Stimulated activated naive CD8-positive, alpha-beta T cell treated with anti-CD3 and anti-CD28 coated beads, Interleukin-15, Interleukin-2, amounts not matched to agents 100 U/mL and 50 U/mL, for 24 hours (primary cell): ENCODE measurements at regions not wholly inside any gene's neighbourhood (a gene's known extent, or its start where the extent isn't known, plus 50 kb on each side); places are given as distances from the start of the nearest gene placed in this dataset.
"Not testable (repeated sequence)": the region's sequence is repeated elsewhere in the genome, so short reads cannot be mapped to it uniquely, and the experiment has no call there.

Experiments used
- ATAC-seq: fragments of 150-1000 bp; cut with Tn5 transposase; one replicate; pipeline ENCODE4 v1.10.0; 2021
- DNase-seq: peaks from one replicate; pipeline ENCODE4 v3.0.0; 2021

DNA sequence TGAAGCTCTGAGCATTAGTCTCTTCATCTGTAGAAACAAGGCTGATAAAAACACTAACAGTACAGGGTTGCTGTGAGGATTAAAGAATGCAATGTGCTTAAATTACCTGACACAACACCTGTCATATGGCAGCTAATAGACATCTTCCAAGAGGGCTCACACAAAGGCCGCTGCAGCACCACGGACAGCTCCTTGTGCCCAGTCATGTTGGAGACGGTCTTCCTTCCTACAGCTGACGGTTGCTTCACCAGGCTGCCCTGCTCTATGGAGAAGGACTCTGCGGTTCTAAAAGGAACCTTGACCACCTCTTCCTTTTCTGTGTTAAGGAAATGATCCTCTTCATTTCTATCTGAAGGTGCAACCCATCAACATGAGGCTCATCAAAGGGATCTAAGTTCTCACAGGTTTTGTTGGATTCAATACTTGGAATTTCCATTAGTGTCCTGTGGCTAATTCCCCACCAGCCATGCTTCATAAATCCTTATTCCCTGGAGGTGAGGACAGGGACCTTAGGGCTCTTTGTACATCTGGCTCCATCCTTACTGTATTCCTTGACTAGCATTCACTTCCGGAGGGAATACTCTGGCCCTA, 138.9 kb upstream of the CES5A start:
- DNase-seq (peak; percentile 57), ATAC-seq (no peak)

DNA sequence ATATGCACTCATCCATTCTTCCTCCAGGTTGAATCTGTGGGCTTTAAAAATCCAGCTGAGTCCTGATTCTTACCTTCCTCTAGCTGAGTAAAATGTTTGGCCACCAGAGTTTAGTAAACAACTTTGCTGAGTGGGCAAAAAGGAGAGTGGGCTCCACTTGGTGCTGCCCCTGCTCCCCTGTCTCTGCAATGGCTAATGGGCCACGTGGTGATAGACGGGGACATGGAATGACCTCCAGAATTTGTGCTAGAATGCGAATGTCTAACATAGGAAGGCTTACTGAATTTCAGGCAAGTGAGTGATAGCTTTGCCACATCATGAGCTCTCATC, 137.3 kb upstream of the CES5A start:
- no peak for ATAC-seq
- DNase-seq = no peak

DNA sequence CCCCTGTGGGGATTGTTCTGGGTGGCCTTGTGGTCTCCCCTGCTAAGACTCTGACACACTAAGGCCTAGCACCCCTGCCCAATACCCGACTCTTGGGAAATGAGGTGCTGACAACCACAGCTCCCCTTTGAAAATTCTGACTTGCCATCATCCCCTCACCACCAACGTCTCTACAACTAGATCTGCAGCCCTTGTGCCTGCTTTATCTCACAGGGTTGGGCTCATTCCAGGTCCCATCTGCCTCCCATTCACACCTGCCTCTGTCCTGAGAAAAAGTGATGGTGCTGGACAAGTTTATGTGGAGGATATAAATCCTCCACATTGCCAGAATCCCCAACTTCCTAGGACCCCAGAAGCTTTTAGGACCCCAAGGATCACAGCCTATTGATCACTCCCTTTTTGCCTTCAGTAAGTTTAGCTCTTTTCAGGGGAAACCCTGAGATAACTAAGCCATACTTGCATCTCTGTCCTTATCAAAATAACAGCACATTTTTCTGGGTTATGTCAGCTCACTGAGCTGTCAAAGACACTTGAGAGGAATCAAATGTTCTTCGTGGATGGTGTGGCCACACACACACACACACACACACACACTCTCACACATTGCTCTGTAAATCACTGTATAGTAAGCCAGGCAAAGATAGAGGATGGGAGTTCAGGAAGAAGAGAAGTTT, 136.8 kb upstream of the CES5A start:
- no peak for DNase-seq
- ATAC-seq = no peak

DNA sequence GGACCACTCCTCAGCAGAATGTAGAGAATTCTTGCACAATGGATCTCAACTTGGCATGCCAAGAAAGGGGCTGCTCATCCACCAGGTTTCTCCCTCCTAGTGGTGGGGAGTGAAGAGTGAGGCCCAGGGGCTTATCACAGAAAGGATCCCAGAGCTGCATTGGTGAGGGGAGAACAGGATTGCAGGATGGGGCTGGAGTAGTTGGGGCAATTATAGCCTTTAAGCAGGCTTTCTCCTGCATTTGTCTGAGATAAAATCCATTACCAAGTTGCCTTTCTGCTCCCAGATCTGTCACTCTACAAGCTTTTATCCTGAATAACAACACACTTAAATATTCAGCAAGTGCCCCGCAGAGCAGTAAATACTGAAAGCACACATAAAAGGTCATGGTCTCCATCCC, 130.8 kb upstream of the CES5A start:
- ATAC-seq = no peak
- DNase-seq = no peak

DNA sequence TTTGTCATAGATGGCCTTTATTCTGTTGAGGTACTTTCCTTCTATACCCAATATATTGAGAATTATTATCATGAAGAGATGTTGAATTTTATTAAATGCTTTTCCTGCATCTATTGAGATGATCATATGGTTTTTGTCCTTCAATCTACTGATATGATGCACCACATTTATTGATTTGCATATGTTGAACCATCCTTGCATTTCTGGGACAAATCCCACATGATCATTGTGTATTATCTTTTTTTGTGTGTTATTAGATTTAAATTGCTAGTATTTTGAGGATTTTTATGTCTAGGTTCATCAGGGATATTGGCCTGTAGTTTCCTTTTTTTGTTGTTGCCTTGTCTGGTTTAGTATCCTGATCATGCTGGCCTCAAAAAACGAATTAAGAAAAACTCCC, 124.5 kb upstream of the CES5A start:
- ATAC-seq = no peak
- DNase-seq = no peak

DNA sequence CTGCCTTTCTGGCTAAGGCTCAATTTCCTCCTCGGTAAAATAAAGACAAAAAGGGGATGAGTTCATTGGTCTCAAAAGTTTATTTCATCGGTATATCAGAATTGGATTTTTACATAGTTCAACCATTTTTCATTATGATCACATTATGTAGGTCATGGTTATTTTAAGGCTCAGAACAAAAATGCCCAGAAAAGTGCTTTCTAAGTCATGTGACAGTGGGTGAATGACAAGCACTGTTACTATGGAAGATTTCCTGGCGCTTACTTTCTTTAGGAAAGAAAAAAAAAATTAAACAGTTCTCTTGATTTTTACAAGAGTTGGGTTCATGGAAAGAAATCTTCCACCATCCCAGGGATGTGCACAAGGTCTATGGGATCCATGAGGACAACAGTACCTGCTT, 117.9 kb upstream of the CES5A start:
- DNase-seq = no peak

DNA sequence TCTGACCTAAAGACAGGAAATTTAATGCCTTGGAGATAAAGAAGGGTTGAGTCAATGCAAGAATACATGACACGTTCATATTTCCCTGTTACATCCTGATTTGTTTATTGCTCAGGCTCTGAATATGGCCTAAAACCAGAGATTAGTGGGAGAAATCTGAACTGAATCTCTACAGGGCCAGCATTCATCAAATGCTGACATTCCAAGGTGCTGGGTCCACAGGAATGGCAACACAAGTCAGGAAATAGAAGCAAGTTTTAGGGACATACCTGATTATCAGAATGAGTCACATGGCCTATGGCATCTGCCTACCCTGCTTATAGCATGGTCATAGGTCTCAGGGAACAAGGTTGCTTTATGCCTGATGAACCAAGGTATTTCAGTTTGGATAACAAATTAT, 117.4 kb upstream of the CES5A start:
- no peak for DNase-seq
- ATAC-seq = no peak

More for the DNA sequence above, 117.9 kb upstream of the CES5A start:
- no peak for ATAC-seq

DNA sequence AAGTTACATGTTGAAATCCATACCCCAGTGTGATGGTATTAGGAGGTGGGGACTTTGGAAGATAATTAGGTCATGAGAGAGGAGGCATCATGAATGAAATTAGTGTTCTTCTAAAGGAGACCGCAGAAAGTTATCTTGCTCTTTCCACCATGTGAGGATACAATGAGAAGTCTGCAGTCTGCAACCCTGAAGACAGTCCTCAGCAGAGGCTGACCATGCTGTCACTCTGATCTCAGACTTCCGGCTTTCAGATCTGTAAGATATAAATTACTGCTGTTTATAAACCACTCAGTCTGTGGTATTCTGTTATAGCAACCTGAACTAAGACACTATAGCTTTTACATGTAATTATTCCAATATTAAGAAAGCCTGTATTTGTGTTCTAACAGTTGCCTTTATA, 116.7 kb upstream of the CES5A start:
- DNase-seq (no peak), ATAC-seq (no peak)

DNA sequence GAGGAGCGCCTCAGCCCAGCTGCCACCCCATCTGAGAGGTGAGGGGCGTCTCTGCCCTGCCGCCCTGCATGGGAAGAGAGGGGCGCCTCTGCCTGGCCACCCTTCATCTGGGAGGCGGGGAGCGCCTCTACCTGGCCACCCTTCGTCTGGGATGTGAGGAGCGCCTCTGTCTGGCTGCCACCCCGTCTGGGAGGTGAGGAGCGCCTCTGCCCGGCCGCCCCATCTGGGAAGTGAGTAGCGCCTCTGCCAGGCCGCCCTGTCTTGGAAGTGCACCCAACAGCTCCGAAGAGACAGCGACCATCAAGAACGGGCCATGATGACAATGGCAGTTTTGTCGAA, 114.4 kb upstream of the CES5A start:
- no peak for ATAC-seq
- DNase-seq = no peak

DNA sequence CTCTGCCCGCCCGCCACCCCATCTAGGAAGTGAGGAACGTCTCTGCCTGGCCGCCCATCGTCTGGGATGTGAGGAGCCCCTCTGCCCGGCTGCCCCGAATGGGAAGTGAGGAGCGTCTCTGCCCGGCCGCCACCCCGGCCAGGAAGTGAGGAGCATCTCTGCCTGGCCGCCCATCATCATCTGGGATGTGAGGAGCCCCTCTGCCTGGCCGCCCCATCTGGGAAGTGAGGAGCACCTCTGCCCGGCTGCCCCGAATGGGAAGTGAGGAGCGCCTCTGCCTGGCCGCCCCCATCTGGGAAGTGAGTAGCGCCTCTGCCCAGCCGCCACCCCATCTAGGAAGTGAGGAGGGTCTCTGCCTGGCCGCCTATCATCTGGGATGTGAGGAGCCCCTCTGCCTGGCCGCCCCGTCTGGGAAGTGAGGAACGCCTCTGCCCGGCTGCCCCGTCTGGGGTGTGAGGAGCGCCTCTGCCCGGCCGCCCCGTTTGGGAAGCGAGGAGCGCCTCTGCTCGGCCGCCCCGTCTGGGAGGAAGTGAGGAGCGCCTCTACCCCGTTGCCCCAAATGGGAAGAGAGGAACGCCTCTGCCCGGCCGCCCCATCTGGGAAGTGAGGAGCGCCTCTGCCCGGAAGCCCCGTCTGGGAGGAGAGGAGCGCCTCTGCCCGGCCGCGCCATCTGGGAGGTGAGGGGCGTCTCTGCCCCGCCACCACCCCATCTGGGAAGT, 113.8 kb upstream of the CES5A start:
- not testable (repeated sequence) for DNase-seq, ATAC-seq

DNA sequence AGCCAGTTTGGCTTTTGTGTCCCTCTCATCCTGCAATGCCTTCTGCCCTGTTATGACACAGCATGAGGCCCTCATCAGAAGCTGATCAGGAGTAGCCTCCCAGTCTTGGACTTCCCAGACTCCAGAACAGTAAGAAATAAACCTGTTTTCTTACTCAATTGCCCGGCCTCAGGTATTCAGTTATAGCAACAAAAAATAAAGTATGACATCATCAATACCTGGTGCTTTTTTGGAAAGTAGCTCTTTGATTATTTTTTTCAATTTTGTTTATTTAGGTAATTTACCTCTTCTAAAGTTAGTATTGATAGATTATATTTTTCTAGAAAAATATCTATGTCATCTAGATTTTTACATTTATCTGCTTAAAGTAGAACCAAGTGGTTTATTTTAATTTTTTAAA, 112.8 kb upstream of the CES5A start:
- DNase-seq (no peak), ATAC-seq (no peak)

DNA sequence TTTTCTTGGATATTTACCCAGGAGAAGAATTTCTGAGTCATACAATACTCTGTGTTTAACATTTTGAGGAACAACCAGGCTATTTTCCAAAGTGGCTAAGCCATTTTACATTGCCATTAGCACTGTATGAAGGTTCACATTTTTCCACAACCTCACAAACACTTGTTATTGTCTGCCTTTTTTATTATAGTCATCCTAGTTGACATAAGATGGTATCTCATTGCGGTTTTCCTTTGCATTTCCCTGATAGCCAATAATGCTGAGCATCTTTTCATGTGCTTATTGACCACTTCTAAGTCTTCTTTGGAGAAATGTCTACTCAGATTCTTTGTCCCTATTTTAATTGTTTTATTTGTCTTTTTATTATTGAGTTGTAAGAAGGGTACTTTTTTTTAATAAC, 107.4 kb upstream of the CES5A start:
- DNase-seq (no peak), ATAC-seq (no peak)

DNA sequence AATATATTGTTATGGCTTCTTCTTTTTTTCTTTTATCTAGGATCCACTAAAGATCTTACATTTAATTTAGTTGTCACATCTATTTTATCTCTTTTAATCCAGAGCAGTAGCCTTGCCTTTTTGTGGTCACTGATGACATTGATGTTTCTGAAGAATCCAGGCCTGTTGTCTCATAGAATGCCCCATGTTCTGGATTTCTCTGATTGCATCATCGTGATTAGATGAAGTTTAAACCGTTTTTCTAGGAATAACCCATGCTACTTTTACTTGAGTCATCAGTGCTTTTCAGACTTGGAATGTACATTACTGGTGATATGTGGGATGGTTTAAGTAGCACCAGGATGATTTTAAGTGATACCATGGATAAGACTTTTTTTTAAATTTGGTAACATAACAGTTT, 106.4 kb upstream of the CES5A start:
- no peak for DNase-seq
- no peak for ATAC-seq

DNA sequence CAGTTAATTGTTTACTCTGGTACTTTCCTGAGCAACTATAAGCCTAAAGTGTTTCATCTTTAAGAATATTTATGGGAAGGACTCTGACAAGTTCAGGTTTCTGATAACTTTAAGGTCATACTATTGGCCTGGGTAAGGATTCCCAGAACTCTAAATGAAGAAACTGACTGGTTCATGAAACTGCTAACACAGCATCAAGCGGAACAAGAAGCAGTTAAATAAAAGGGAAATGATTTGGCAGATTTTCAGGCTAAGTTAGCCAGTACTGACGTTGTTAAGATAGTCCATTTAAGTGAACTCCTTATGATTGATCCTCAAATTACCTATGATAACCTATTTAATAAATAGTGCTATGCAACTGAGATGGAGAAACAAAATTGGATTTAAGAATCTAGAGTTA, 101.6 kb upstream of the CES5A start:
- DNase-seq = no peak
- no peak for ATAC-seq

DNA sequence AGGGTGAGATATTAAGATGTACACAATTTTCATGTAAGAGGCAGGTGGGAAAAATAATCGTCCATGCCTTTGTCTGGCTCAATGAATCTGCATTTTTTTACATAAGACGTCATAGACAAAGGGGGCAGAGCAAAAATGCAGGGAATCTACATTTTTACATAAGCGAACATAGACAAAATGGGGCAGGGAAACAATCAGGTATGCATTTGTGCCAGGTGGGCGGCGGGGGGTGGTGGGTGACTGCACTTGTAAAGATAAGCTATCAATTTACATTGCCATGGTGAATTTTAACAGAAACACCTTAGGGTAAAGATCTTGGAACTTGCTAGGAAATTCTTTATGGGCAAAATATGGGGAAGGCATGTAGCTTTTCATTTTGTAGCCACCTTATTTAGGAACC, 96.3 kb upstream of the CES5A start:
- DNase-seq (no peak), ATAC-seq (no peak)

DNA sequence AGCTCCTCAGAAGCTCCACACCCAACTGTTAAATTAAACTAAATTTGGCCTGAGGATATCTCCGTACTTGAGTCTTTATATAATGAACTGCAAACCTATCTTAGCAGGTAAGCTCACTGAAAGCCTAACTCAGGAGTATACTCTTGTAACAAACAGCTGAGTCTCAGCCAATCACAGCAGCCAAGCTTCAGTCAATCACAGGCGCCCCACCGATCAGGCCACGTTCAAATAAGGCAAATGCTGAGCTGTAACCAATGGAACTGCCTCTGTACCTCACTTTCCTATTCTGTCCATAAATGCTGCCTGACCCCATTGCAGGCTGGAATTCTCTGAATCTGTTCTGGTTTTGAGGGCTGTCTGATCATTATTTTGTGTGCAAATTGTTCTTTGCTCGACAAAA, 93.0 kb upstream of the CES5A start:
- DNase-seq (no peak), ATAC-seq (no peak)

DNA sequence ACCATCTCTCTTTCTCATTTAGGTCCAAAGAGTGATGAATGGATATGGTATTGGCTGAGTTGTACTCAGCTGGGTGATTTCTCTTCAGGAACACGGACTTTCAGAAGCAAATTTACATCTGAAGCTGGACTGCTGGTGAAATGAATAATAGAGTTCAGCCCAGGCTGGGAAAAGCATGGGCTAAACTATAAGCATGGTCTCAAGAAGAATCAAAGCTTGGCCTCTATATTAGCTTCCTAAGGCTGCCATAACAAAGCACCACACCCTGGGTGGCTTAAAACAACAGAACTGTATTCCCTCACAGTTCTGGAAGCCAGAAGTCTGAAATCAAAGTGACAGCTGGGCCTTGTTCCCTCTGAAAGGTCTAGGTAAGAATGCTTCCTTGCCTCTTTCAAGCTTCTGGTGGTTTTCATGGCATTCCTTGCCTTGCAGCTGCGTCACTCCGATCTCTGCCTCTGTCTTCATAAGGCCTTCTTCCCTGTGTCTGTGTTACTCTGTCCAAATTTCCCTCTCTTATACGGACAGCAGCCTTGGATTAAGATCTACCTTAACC, 89.8 kb upstream of the CES5A start:
- no peak for ATAC-seq
- no peak for DNase-seq

DNA sequence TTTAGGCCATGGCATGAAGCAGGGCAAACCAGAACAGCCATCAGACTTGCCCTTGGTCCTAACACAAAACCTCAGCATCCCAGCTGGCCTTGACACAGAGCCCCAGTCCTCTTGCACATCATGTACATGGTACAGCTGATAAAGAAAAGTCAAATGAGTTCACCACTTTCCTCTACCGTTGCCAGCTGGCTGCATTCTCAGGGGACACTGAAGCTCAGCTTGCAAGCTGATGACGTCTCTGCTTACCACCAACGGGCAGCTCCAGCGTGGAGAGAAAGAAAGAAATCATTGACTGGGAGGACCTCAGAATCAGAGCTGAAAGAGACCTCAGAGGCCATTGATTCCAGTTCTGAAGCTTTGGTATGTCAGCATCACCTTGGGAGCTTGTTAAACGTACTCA, 80.7 kb upstream of the CES5A start:
- DNase-seq (no peak), ATAC-seq (no peak)

DNA sequence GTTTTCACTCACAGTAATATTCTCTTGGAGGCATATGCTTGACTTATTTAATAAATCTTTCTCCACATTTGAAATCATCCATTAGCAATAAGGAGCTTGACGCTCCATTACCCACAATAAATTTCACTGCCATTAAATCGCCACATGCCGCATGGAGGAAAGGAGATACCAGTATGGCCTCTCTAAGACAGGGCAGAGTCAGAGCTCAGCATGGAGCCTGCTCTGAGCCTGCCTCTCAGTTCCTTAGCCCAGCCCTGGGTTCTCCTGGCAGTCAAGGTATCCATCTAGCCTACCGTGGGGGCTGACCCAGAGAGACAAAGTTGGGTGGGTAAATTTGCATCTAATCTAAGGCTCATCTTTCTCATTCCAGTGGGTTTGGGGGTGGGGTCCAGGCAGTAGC, 80.3 kb upstream of the CES5A start:
- ATAC-seq (no peak), DNase-seq (no peak)

DNA sequence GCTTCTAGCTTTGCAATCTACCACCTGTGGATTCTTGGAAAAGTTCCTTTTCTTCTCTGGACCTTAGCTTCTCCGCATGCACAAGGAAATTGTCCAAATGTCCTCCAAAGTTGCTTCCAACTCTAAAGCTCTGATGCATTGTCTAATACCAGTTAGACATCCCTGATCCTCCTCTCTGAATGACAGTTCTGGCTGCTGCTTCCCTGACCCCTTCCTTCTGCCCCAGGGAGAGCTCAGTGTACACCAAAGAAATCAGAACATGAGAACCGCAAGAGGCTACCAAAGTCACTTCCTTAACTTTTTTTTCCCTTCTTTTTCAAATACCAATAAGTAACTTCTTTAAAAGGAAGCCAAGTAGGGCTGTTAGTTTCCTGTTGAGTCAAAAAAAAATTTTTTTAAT, 79.7 kb upstream of the CES5A start:
- no peak for DNase-seq
- no peak for ATAC-seq

DNA sequence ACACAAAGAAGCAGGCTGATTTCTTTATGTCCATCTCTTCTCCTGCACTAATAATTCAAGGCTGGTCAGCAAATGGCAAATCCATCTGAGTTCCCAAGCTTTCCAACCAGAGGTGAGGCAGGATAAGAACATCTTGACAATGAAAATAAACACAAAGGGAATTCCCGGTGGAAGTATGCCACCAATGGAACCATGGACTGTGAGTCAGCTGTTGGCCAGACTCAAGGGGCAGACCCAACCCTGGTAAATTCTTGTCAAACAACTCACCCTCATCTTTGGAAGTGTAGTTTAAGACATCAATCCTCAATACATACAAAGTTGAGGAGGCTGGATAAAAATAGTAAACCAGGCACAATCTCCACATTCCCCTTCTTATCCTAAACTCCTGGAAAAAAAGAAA, 74.3 kb upstream of the CES5A start:
- ATAC-seq (no peak), DNase-seq (no peak)

DNA sequence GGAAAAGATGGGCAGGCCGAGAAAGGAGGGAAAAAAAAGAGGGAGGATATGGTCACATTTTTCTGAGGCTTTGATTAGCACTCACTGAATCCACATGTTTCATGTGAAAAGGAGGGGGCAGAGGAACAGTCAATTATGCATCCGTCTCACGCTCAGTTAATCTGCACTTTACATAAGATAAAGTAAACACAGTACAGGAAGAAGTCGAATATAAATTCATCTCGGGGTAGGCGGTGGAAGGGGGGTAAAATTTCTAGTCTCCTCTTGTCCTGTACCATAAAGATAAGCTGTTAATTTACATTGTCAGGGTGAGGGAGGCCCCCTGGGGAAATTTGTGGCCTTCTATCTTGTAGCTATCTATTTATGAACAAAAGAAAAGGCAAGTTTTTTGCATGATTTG, 73.1 kb upstream of the CES5A start:
- ATAC-seq (no peak), DNase-seq (no peak)

DNA sequence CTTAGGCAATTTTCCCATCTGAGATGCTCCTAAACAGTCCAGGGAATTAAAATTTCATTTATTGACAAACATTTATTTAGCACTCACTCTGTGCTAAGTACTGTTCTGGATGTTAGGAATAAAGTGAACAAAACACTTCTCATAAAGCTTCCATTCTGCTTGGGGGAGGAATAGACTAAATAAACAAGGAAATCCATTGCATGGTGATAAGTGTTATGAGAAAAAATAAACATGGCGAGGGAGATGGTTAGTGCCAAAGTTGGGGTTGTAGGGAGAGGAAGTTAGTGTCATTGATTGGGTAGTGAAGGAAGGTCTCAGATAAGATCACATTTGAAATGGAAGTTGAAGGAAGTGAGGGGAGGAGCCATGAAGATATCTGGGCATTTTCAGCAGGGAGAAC, 72.2 kb upstream of the CES5A start:
- ATAC-seq = no peak
- no peak for DNase-seq

DNA sequence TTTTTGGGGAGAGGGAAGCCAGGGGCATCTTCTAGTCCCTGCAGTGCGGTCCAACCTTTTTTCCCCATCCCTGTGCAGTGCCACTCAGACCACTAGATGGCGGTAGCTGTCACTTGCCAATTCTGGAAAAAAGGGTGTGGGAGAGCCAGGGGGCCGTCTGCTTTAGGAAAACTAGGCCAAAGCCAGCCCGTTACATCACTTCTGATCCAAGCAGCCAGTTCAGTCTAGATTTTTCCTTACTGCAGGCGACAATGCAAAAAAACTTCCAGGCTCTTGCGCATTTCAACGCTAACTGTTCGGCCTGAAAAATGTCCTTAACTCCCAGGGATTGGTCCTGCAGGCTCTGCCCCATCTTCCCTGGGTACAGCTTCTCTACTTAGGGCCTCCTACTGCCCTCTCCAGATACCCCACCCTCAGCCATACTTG, 69.2 kb upstream of the CES5A start:
- peak; percentile 52 for DNase-seq
- ATAC-seq = no peak
